ENCODE measurements at regions not wholly inside any gene's neighbourhood (a gene's known extent, or its start where the extent isn't known, plus 50 kb on each side); places are given as distances from the start of the nearest gene placed in this dataset.
"Not testable (repeated sequence)": the region's sequence is repeated elsewhere in the genome, so short reads cannot be mapped to it uniquely, and the experiment has no call there.

- Mint-ChIP-seq H3K9me3 (peaks cover 39% of the 10 kb centered on the region), H3K36me3 (ENCODE audit: low read depth) (no peaks in the 10 kb centered on the region)
- 77% methylated on average over 1 of the region's 1 CpG; no CpG with 5 or more reads in 1 of the 2 experiments for WGBS, 2 experiments (ENCODE audit: insufficient coverage in 1 of 2, insufficient read length in 1 of 2)
Observed at GRCh38 chr1:214764502-214764901, 161.5 kb downstream of the CENPF start.

DNA sequence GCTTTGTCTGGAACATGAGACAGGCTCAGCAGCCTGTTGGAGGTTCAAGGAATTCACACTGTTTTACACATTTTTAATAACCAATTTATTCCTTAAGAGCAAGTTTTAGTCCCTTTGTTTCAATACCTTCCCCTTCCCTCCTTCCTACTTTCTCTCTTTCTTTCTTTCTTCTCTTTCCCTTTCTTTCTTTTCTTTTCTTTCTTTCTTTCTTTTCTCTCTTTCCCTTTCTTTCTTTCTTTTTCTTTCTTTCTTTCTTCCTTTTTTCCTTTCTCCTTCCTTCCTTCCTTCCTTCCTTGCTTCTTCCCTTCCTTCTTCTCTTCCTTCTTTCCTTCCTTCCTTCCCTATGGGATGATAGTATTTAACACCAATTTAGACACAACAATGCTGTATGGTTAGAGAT, 164.2 kb downstream of the CENPF start:
- Mint-ChIP-seq H3K36me3 (ENCODE audit: low read depth) (no peaks in the 10 kb centered on the region), H3K4me1 (peaks cover 12% of the 10 kb centered on the region), H3K4me3 (no peak overlapping the region), H3K9me3 (peaks cover 15% of the 10 kb centered on the region), H3K27me3 (ENCODE audit: insufficient read depth) (peaks cover 50% of the 10 kb centered on the region), H3K27ac (no peak overlapping the region)
- DNase-seq, result no peak
- TF ChIP-seq, protein P1, sequence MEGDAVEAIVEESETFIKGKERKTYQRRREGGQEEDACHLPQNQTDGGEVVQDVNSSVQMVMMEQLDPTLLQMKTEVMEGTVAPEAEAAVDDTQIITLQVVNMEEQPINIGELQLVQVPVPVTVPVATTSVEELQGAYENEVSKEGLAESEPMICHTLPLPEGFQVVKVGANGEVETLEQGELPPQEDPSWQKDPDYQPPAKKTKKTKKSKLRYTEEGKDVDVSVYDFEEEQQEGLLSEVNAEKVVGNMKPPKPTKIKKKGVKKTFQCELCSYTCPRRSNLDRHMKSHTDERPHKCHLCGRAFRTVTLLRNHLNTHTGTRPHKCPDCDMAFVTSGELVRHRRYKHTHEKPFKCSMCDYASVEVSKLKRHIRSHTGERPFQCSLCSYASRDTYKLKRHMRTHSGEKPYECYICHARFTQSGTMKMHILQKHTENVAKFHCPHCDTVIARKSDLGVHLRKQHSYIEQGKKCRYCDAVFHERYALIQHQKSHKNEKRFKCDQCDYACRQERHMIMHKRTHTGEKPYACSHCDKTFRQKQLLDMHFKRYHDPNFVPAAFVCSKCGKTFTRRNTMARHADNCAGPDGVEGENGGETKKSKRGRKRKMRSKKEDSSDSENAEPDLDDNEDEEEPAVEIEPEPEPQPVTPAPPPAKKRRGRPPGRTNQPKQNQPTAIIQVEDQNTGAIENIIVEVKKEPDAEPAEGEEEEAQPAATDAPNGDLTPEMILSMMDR (conservative IDR thresholded peaks at IDR 0.05), result no peak
- H3K9ac ChIP-seq (ENCODE audit: extremely low read depth, low read length, poor library complexity, severe bottlenecking), result no peak overlapping the region
- peaks cover 12% of the 10 kb centered on the region for H3K9me3 ChIP-seq (ENCODE audit: control insufficient read depth, low read length)
- no peaks in the 10 kb centered on the region for H3K4me1 ChIP-seq (ENCODE audit: control insufficient read depth, insufficient read depth, low read length)
- H3K27me3 ChIP-seq (ENCODE audit: control insufficient read depth, insufficient read depth, low read length, poor library complexity, severe bottlenecking), result peaks cover 38% of the 10 kb centered on the region
- H3K27ac ChIP-seq (ENCODE audit: low read depth, low read length), result no peak overlapping the region
- H3K36me3 ChIP-seq (ENCODE audit: control insufficient read depth, insufficient read depth, low read length), result no peaks in the 10 kb centered on the region
- no peak overlapping the region for H3K4me3 ChIP-seq (ENCODE audit: low read length)

More at GRCh38 chr1:214764502-214764901, 161.5 kb downstream of the CENPF start:
- Histone ChIP-seq H3K27me3 (ENCODE audit: control insufficient read depth, insufficient read depth, low read length, poor library complexity, severe bottlenecking) (peaks cover 23% of the 10 kb centered on the region), H3K9me3 (ENCODE audit: control insufficient read depth, low read length) (peaks cover 31% of the 10 kb centered on the region), H3K9ac (ENCODE audit: extremely low read depth, low read length, poor library complexity, severe bottlenecking) (no peak overlapping the region), H3K4me3 (ENCODE audit: low read length) (no peak overlapping the region), H3K36me3 (ENCODE audit: control insufficient read depth, insufficient read depth, low read length) (no peaks in the 10 kb centered on the region), H3K4me1 (ENCODE audit: control insufficient read depth, insufficient read depth, low read length) (no peaks in the 10 kb centered on the region), H3K27ac (ENCODE audit: low read depth, low read length) (no peak overlapping the region)
- peaks cover 8% of the 10 kb centered on the region for H3K4me1 Mint-ChIP-seq
- no peak for DNase-seq
- H3K27ac Mint-ChIP-seq, result no peak overlapping the region
- H3K4me3 Mint-ChIP-seq, result no peak overlapping the region
- TF ChIP-seq, protein P1 (conservative IDR thresholded peaks at IDR 0.05), result no peak
- peaks cover 36% of the 10 kb centered on the region for H3K27me3 Mint-ChIP-seq (ENCODE audit: insufficient read depth)

DNA sequence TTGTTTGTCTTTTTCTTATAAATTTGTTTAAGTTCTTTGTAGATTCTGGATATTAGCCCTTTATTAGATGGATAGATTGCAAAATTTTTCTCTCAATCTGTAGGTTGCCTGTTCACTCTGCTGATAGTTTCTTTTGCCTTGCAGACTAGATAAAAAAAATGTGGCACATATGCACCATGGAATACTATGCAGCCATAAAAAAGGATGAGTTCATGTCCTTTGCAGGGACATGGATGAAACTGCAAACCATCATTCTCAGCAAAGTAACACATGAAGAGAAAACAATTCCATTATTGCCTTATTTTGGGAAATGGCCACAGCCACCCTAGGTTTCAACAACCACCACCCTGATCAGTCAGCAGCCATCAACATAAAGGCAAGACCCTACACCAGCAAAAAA, 166.7 kb downstream of the CENPF start:
- not testable (repeated sequence) for H3K27ac ChIP-seq (ENCODE audit: low read depth, low read length); H3K4me3 ChIP-seq (ENCODE audit: low read length); H3K9me3 Mint-ChIP-seq; H3K9me3 ChIP-seq (ENCODE audit: control insufficient read depth, low read length); H3K4me3 Mint-ChIP-seq; H3K27ac Mint-ChIP-seq; DNase-seq; H3K36me3 ChIP-seq (ENCODE audit: control insufficient read depth, insufficient read depth, low read length); H3K4me1 ChIP-seq (ENCODE audit: control insufficient read depth, insufficient read depth, low read length); H3K9ac ChIP-seq (ENCODE audit: extremely low read depth, low read length, poor library complexity, severe bottlenecking); H3K36me3 Mint-ChIP-seq (ENCODE audit: low read depth)
- H3K27me3 ChIP-seq (ENCODE audit: control insufficient read depth, insufficient read depth, low read length, poor library complexity, severe bottlenecking), result peaks cover 53% of the 10 kb centered on the region
- H3K27me3 Mint-ChIP-seq (ENCODE audit: insufficient read depth), result peaks cover 55% of the 10 kb centered on the region
- H3K4me1 Mint-ChIP-seq, result peaks cover 16% of the 10 kb centered on the region

DNA sequence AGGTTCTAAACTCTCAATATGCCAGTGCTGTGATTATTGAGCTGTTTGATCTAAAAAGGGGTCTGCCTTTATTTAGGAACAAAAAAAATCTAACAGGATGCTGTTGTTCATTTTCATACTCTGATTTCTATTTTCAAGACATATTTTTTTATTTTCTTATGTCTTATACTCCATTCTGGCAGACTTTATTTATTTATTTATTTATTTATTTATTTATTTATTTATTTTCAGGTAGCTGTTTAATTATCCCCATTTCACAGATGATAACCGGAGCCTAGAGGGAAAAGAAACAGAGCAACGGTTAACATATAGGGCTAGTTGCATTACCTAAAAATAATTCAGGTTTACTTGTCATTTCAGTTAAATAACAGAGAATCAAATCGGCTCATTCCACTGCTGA, 174.4 kb downstream of the CENPF start:
- 94% methylated on average over 3 of the region's 3 CpGs; no CpG with 5 or more reads in 1 of the 2 experiments for WGBS, 2 experiments (ENCODE audit: insufficient coverage in 1 of 2, insufficient read length in 1 of 2)
- Mint-ChIP-seq H3K4me1 (peaks cover 2% of the 10 kb centered on the region), H3K36me3 (ENCODE audit: low read depth) (no peaks in the 10 kb centered on the region), H3K27me3 (ENCODE audit: insufficient read depth) (peaks cover 42% of the 10 kb centered on the region), H3K4me3 (no peak overlapping the region), H3K27ac (no peak overlapping the region), H3K9me3 (peaks cover 8% of the 10 kb centered on the region)
- no peak for DNase-seq
- H3K9ac ChIP-seq (ENCODE audit: extremely low read depth, low read length, poor library complexity, severe bottlenecking), result no peak overlapping the region
- H3K4me3 ChIP-seq (ENCODE audit: low read length), result no peak overlapping the region
- TF ChIP-seq, protein P1 (conservative IDR thresholded peaks at IDR 0.05), result no peak
- H3K36me3 ChIP-seq (ENCODE audit: control insufficient read depth, insufficient read depth, low read length), result no peaks in the 10 kb centered on the region
- H3K4me1 ChIP-seq (ENCODE audit: control insufficient read depth, insufficient read depth, low read length), result peaks cover 8% of the 10 kb centered on the region
- no peaks in the 10 kb centered on the region for H3K9me3 ChIP-seq (ENCODE audit: control insufficient read depth, low read length)
- H3K27ac ChIP-seq (ENCODE audit: low read depth, low read length), result no peak overlapping the region
- H3K27me3 ChIP-seq (ENCODE audit: control insufficient read depth, insufficient read depth, low read length, poor library complexity, severe bottlenecking), result peaks cover 23% of the 10 kb centered on the region
